ENCODE measurements at regions not wholly inside any gene's neighbourhood (a gene's known extent, or its start where the extent isn't known, plus 50 kb on each side); places are given as distances from the start of the nearest gene placed in this dataset.

DNA sequence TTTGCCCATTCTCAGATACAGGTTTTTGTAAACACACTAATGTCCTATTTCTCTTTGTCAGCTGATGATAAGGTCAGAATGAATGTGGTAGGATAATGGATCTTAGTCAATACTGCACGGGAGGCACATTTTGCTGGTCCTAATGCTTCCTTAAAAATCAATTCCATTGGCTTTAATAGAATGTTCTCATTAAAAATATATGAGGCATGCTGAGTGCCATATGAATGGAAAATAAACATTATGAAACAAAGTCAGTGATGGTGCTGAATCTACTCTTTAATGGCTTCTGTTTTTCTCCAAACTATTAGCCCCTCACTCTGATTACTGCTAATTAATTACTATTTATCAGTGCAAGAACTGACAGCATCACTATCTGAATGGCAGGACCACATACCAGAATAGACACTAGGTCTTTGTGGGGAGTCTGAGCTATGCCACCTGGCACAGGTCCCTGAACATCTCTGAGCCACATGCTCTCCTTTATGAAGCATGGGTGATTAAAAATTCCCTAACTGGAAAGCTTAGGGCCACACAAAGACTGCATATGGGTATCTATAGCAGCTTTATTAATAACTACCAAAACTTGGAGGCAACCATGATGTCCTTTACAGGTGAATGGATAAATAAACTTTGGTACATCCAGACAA is 278.9 kb downstream of the MEX3B start:
- TF ChIP-seq, protein P1, sequence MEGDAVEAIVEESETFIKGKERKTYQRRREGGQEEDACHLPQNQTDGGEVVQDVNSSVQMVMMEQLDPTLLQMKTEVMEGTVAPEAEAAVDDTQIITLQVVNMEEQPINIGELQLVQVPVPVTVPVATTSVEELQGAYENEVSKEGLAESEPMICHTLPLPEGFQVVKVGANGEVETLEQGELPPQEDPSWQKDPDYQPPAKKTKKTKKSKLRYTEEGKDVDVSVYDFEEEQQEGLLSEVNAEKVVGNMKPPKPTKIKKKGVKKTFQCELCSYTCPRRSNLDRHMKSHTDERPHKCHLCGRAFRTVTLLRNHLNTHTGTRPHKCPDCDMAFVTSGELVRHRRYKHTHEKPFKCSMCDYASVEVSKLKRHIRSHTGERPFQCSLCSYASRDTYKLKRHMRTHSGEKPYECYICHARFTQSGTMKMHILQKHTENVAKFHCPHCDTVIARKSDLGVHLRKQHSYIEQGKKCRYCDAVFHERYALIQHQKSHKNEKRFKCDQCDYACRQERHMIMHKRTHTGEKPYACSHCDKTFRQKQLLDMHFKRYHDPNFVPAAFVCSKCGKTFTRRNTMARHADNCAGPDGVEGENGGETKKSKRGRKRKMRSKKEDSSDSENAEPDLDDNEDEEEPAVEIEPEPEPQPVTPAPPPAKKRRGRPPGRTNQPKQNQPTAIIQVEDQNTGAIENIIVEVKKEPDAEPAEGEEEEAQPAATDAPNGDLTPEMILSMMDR (IDR thresholded peaks at IDR 0.05; ENCODE audit: insufficient read depth, low read depth, low read length, missing control alignments): no peak
- DNase-seq (ENCODE audit: low read depth): no peak
- H3K4me3 ChIP-seq (ENCODE audit: low read length): no peak overlapping the region

DNA sequence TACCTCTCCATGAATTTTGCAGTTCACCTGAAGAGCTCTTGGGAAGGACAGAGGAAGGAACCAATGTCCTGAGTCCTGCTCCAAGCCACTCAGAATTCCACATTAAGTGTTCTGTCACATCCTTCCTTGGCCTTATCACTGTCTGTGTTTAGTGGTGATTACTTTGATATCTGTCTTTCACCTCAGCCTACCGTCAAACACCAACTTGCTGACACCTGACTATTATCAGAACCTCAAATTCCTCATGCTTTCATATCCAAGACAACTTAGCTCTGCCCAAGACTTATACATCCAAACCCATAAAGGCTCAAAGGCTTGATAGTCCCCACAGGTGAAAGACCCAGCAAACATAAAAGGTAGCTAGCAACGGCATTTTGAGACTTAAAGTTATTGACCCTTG is 280.0 kb downstream of the MEX3B start:
- no peak overlapping the region for H3K4me3 ChIP-seq (ENCODE audit: low read length)
- TF ChIP-seq, protein P1 (IDR thresholded peaks at IDR 0.05; ENCODE audit: insufficient read depth, low read depth, low read length, missing control alignments): no peak
- DNase-seq (ENCODE audit: low read depth): no peak

DNA sequence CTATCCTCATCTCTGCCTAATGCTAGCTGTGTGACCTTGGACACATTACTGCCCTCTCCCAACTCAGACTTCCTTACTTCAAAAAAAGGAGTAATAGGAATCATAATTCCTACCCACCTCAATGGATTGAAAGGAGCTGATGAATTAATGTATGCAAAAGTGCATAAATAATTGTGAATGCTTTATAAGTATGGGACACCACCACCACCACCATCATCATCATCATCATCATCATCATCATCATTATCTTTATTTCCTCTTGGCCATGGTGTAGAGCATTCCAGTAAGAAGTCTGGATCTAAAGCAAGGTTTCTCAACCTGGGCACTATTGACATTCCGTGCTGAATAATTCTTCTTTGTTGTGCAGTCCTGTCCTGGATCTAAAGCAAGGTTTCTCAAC is 282.5 kb downstream of the MEX3B start:
- DNase-seq (ENCODE audit: low read depth): no peak
- TF ChIP-seq, protein P1 (IDR thresholded peaks at IDR 0.05; ENCODE audit: insufficient read depth, low read depth, low read length, missing control alignments): no peak

DNA sequence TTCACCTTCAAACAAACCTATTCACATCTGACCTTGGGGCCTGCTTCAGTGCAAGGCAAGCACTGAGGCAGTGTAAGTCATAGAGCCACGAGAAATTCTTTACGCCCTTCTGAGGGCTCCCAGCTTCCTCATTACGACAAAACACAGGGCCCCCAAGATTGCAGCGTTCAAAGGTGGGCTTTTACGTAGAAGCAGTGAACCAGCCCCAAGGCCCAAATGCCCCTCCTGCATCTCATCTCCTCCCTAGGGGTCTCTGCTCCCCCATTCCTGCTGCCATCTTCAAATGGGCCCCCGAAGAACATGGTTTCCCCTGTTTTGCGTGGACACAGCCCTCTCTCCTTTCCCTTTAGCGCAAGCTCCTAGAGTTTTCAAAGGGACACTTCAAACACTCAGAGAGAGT is 285.1 kb downstream of the MEX3B start:
- H3K4me3 ChIP-seq (ENCODE audit: low read length): no peak overlapping the region
- TF ChIP-seq, protein P1 (IDR thresholded peaks at IDR 0.05; ENCODE audit: insufficient read depth, low read depth, low read length, missing control alignments): no peak
- no peak for DNase-seq (ENCODE audit: low read depth)

More for the DNA sequence above, 282.5 kb downstream of the MEX3B start:
- no peak overlapping the region for H3K4me3 ChIP-seq (ENCODE audit: low read length)

DNA sequence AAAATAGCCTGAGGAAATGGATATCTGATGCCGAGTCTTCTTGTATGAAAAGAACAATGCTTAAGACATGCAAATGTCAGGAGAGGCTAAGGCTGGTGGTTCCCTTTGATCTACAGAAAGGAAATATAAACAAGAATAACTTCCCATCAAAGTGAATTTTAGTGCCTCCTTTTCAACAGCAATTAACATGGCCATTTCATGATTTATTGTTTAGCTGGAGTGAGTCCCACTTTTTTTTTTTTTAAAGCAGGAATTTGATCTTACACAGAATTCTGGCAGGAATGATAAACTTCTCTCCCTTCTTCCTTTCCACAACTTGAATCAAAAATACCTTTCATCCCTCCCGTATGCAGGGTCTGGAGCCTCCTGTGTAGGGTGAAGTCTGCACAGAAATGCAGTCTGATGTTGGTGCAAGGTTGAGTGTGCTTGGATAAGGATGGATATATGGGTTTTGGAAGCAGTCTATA is 287.0 kb downstream of the MEX3B start:
- no peak overlapping the region for H3K4me3 ChIP-seq (ENCODE audit: low read length)
- TF ChIP-seq, protein P1 (IDR thresholded peaks at IDR 0.05; ENCODE audit: insufficient read depth, low read depth, low read length, missing control alignments): no peak
- DNase-seq (ENCODE audit: low read depth): no peak

DNA sequence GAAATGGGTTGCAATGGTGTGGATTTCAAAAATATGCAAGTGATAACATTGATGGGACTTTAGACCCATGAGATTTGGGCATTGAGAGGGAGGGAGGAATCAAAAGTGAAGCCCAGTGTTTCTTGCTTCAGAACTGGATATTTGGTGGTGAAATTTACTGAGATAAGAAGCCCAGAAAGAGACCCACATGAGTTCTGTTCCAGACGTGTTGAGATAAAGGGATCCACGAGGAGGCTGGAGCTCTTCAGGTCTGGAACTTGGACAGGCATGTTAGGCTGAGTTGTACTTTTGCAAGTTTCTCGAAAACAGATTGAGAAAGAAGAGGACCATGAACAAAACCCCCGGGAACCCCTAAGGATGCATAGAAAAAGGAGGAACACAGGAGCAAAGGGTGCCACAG is 290.2 kb downstream of the MEX3B start:
- TF ChIP-seq, protein P1 (IDR thresholded peaks at IDR 0.05; ENCODE audit: insufficient read depth, low read depth, low read length, missing control alignments): no peak
- no peak overlapping the region for H3K4me3 ChIP-seq (ENCODE audit: low read length)
- no peak for DNase-seq (ENCODE audit: low read depth)

DNA sequence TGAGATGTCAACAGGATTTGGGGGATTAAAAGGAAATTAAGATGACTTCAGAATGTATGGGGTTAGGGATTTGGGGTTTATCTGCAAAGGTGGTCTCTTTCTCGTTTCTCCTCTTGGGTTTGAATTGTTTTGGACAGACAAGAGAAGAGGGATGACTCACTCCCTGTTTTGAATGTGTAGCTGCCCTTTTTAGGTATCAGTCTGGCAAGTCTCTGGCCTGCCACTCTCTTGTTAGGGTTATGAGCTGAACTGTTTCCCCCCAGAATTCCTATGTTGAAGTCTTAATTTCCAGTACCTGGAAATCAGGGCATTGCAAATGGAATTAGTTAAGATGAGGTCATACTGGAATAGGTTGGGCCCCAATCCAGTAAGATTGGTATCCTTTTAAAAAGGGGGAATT is 291.7 kb downstream of the MEX3B start:
- DNase-seq (ENCODE audit: low read depth): peak; percentile 5
- H3K4me3 ChIP-seq (ENCODE audit: low read length): no peak overlapping the region
- TF ChIP-seq, protein P1 (IDR thresholded peaks at IDR 0.05; ENCODE audit: insufficient read depth, low read depth, low read length, missing control alignments): no peak
